H1 (cell line): ENCODE measurements at regions not wholly inside any gene's neighbourhood (a gene's known extent, or its start where the extent isn't known, plus 50 kb on each side); places are given as distances from the start of the nearest gene placed in this dataset.

ENCODE experiments used
- CTCF ChIA-PET: fragments of 300-600 bp; sonication (Branson Sonifier 250); formaldehyde crosslinking; loops from one replicate; lab custom pipeline; 2021; ENCODE audit not compliant: partially characterized antibody; lab: Charles Lee
- POLR2A ChIA-PET: fragments of 300-600 bp; sonication (Branson Sonifier 250); formaldehyde crosslinking; loops from one replicate; lab custom pipeline; 2021; ENCODE audit warnings: inconsistent platforms; ENCODE audit not compliant: partially characterized antibody; lab: Charles Lee
- DNase-seq, 2 experiments: peaks; one replicate each; pipeline versions ENCODE4 v3.0.0 to v3.0.0-alpha.2; 2010 to 2022; ENCODE audit warnings: low spot score in 2 of 2, low read depth in 1 of 2, mixed read lengths in 1 of 2
- FAIRE-seq: peaks from 2 replicates; lab custom pipeline; 2011; peaks lifted over from hg19 to GRCh38; lab: Jason Lieb, UNC
- H2AFZ ChIP-seq: 2 replicates; pipeline ENCODE4 v1.8.1; 2012; ENCODE audit warnings: low read length, inconsistent platforms
- H2AK5ac ChIP-seq: 2 replicates; pipeline ENCODE4 v1.6.1; 2013; ENCODE audit warnings: low read depth, low read length
- H2BK120ac ChIP-seq: replicated peaks from 2 replicates; pipeline ENCODE3; 2013; ENCODE audit warnings: low read depth, low read length, inconsistent platforms
- H2BK12ac ChIP-seq: 2 replicates; pipeline ENCODE4 v1.6.1; 2013; ENCODE audit warnings: low read depth, low read length
- H2BK15ac ChIP-seq: 2 replicates; pipeline ENCODE4 v1.6.1; 2013; ENCODE audit warnings: low read length
- H2BK20ac ChIP-seq: 2 replicates; pipeline ENCODE4 v1.6.1; 2013; ENCODE audit warnings: low read length
- H2BK5ac ChIP-seq: 2 replicates; pipeline ENCODE4 v1.6.1; 2013; ENCODE audit warnings: low read depth, low read length
- H3K14ac ChIP-seq: 2 replicates; pipeline ENCODE4 v1.6.1; 2013; ENCODE audit warnings: inconsistent platforms; ENCODE audit not compliant: insufficient read length
- H3K18ac ChIP-seq: 2 replicates; pipeline ENCODE4 v1.6.1; 2013; ENCODE audit warnings: low read length; ENCODE audit errors: extremely low read depth
- H3K23ac ChIP-seq: 2 replicates; pipeline ENCODE4 v1.6.1; 2013; ENCODE audit warnings: inconsistent platforms; ENCODE audit not compliant: insufficient read length
- H3K23me2 ChIP-seq: 2 replicates; pipeline ENCODE4 v1.6.1; 2013; ENCODE audit warnings: low read depth, low read length
- H3K27ac ChIP-seq: 2 replicates; pipeline ENCODE4 v1.6.1; 2011; ENCODE audit warnings: low read depth, low read length, inconsistent platforms
- H3K27me3 ChIP-seq, 4 experiments: replicated peaks in 1 of 4; 1 replicate in 1 of 4; 2 replicates in 3 of 4; pipeline versions ENCODE4 v1.6.1 to v1.8.1; 2011 to 2013; ENCODE audit warnings: low read length in 3 of 4, mild to moderate bottlenecking in 3 of 4, inconsistent platforms in 2 of 4, mixed read lengths in 2 of 4, moderate library complexity in 1 of 4; ENCODE audit not compliant: control insufficient read depth in 3 of 4, insufficient read depth in 3 of 4; ENCODE audit errors: extremely low read depth in 1 of 4
- H3K36me3 ChIP-seq, 4 experiments: 2 replicates each; pipeline versions ENCODE4 v1.6.1 to v1.8.1; 2011 to 2013; ENCODE audit warnings: mild to moderate bottlenecking in 4 of 4, low read length in 3 of 4, moderate library complexity in 2 of 4, control low read depth in 1 of 4, inconsistent platforms in 1 of 4; ENCODE audit not compliant: insufficient read depth in 4 of 4, control insufficient read depth in 2 of 4
- H3K4ac ChIP-seq: replicated peaks from 2 replicates; pipeline ENCODE3; 2013; ENCODE audit warnings: low read length, low read depth, mixed read lengths, inconsistent platforms; ENCODE audit not compliant: insufficient read length
- H3K4me1 ChIP-seq, 4 experiments: replicated peaks in 1 of 4; 1 replicate in 1 of 4; 2 replicates in 3 of 4; pipeline versions ENCODE4 v1.6.1 to v1.8.1; 2011 to 2013; ENCODE audit warnings: low read length in 3 of 4, inconsistent platforms in 2 of 4, mixed read lengths in 1 of 4; ENCODE audit not compliant: insufficient read depth in 4 of 4, control insufficient read depth in 3 of 4
- H3K4me2 ChIP-seq, 2 experiments: 2 replicates each; pipeline versions ENCODE4 v1.6.1 to v1.8.1; 2011 to 2013; ENCODE audit warnings: low read depth in 2 of 2, low read length in 2 of 2, control low read depth in 1 of 2, inconsistent platforms in 1 of 2, mild to moderate bottlenecking in 1 of 2; ENCODE audit not compliant: insufficient read depth in 1 of 2
- H3K4me3 ChIP-seq, 4 experiments: fragments of 200-600, 300-600 bp in 1 of 4; sonication (generic), shearing (Covaris generic), sonication (Bioruptor Twin) in 1 of 4; 2 replicates each; pipeline versions ENCODE4 v1.5.1 to v1.8.1; 2011 to 2016; ENCODE audit warnings: low read length in 4 of 4, low read depth in 3 of 4, control low read depth in 2 of 4, inconsistent platforms in 2 of 4, mild to moderate bottlenecking in 2 of 4, mixed read lengths in 1 of 4, moderate library complexity in 1 of 4; ENCODE audit not compliant: insufficient read depth in 2 of 4; ENCODE audit errors: extremely low read depth in 1 of 4
- H3K56ac ChIP-seq: replicated peaks from 2 replicates; pipeline ENCODE3; 2013; ENCODE audit warnings: low read depth, mild to moderate bottlenecking, mixed read lengths, low read length, inconsistent platforms; ENCODE audit not compliant: insufficient read length
- H3K79me1 ChIP-seq: 2 replicates; pipeline ENCODE4 v1.6.1; 2013; ENCODE audit warnings: low read depth, low read length, control low read depth
- H3K79me2 ChIP-seq, 2 experiments: 2 replicates each; pipeline versions ENCODE4 v1.6.1 to v1.8.1; 2012 to 2013; ENCODE audit warnings: low read length in 2 of 2, mild to moderate bottlenecking in 2 of 2, inconsistent platforms in 1 of 2; ENCODE audit not compliant: insufficient read depth in 2 of 2, control insufficient read depth in 1 of 2
- H3K9ac ChIP-seq, 4 experiments: replicated peaks in 1 of 4; 1 replicate in 1 of 4; 2 replicates in 3 of 4; pipeline versions ENCODE4 v1.6.1 to v1.8.1; 2011 to 2013; ENCODE audit warnings: low read depth in 3 of 4, low read length in 3 of 4, control low read depth in 2 of 4, mild to moderate bottlenecking in 2 of 4, moderate library complexity in 2 of 4, inconsistent platforms in 1 of 4; ENCODE audit errors: extremely low read depth in 1 of 4
- H3K9me3 ChIP-seq, 2 experiments: 2 replicates each; pipeline versions ENCODE4 v1.6.1 to v1.8.1; 2012 to 2013; ENCODE audit warnings: mild to moderate bottlenecking in 2 of 2, moderate library complexity in 2 of 2, control low read depth in 1 of 2, inconsistent platforms in 1 of 2, low read depth in 1 of 2, low read length in 1 of 2, mixed read lengths in 1 of 2; ENCODE audit not compliant: insufficient read depth in 2 of 2
- H4K20me1 ChIP-seq, 2 experiments: replicated peaks in 1 of 2; 2 replicates each; pipeline versions ENCODE3 to v1.8.1; 2011 to 2013; ENCODE audit warnings: inconsistent platforms in 2 of 2, low read length in 2 of 2, mild to moderate bottlenecking in 1 of 2; ENCODE audit not compliant: insufficient read depth in 2 of 2, control insufficient read depth in 1 of 2
- H4K5ac ChIP-seq: 2 replicates; pipeline ENCODE4 v1.6.1; 2013; ENCODE audit warnings: low read length, low read depth, mixed read lengths, inconsistent platforms; ENCODE audit not compliant: insufficient read length
- H4K8ac ChIP-seq: 2 replicates; pipeline ENCODE4 v1.8.0; 2013; ENCODE audit warnings: mild to moderate bottlenecking, moderate library complexity, low read length, inconsistent platforms; ENCODE audit not compliant: insufficient read depth; ENCODE audit errors: extremely low read depth
- H4K91ac ChIP-seq: replicated peaks from 2 replicates; pipeline ENCODE3; 2013; ENCODE audit warnings: low read length, mixed read lengths, inconsistent platforms; ENCODE audit not compliant: insufficient read length
- CREB1 ChIP-seq: IDR thresholded peaks from 2 replicates; pipeline ENCODE4 v1.6.1; 2012; ENCODE audit warnings: inconsistent platforms
- E2F6 ChIP-seq: IDR thresholded peaks from 2 replicates; pipeline ENCODE4 v1.6.1; 2012; ENCODE audit warnings: inconsistent platforms
- EP300 ChIP-seq, 2 experiments: IDR thresholded peaks; 1 replicate in 1 of 2; 2 replicates in 1 of 2; pipeline ENCODE4 v1.6.1; 2011 to 2012; ENCODE audit warnings: low read depth in 2 of 2, low read length in 2 of 2, mild to moderate bottlenecking in 2 of 2, borderline replicate concordance in 1 of 2, inconsistent platforms in 1 of 2, moderate library complexity in 1 of 2
- FOSL1 ChIP-seq: IDR thresholded peaks from 2 replicates; pipeline ENCODE4 v1.6.1; 2011; ENCODE audit warnings: mild to moderate bottlenecking, low read depth, low read length, moderate library complexity; ENCODE audit not compliant: insufficient read depth
- JUN ChIP-seq: IDR thresholded peaks from 2 replicates; pipeline ENCODE4 v1.6.1; 2011; ENCODE audit warnings: low read depth, mild to moderate bottlenecking, improper control_type of control experiment, low read length
- KDM1A ChIP-seq: fragments of 200-600, 300-600 bp; sonication (generic); IDR thresholded peaks from 2 replicates; pipeline ENCODE4 v1.7.1; 2016; ENCODE audit warnings: mild to moderate bottlenecking, low read length, borderline replicate concordance
- RXRA ChIP-seq: IDR thresholded peaks from 2 replicates; pipeline ENCODE4 v1.6.1; 2011; ENCODE audit warnings: low read depth, mild to moderate bottlenecking, low read length, moderate library complexity; ENCODE audit not compliant: insufficient read depth
- SIN3A ChIP-seq, 2 experiments: IDR thresholded peaks in 1 of 2; conservative IDR thresholded peaks in 1 of 2; 2 replicates each; pipeline ENCODE4 v1.6.1; 2011 to 2012; ENCODE audit warnings: low read length in 2 of 2, improper control_type of control experiment in 1 of 2, low read depth in 1 of 2, mild to moderate bottlenecking in 1 of 2
- SRF ChIP-seq: IDR thresholded peaks from 2 replicates; pipeline ENCODE4 v1.6.1; 2011; ENCODE audit warnings: mild to moderate bottlenecking, low read depth, low read length, moderate library complexity
- YY1 ChIP-seq: IDR thresholded peaks from 2 replicates; pipeline ENCODE4 v1.6.1; 2011; ENCODE audit warnings: low read depth, mild to moderate bottlenecking, low read length
- WGBS, 2 experiments: shearing (Covaris generic) in 1 of 2; methylation state at CpG; one replicate each; pipeline versions ENCODE4 v1.1.6 to v1.1.7; 2013 to 2015; ENCODE audit warnings: low lambda C conversion rate in 2 of 2, mixed read lengths in 2 of 2, inconsistent platforms in 1 of 2, low coverage in 1 of 2, missing lambda C conversion rate in 1 of 2; ENCODE audit not compliant: insufficient replicate concordance in 2 of 2, insufficient coverage in 1 of 2, insufficient read length in 1 of 2; ENCODE audit errors: extremely low coverage in 1 of 2, missing lambda C conversion rate in 1 of 2; 5-methylcytosine and 5-hydroxymethylcytosine counted together
- TF ChIP-seq, protein P1 (sequence below), 3 experiments: IDR thresholded peaks; 1 replicate in 2 of 3; 2 replicates in 1 of 3; pipeline versions ENCODE4 v1.5.1 to v1.6.1; 2011; ENCODE audit warnings: low read length in 3 of 3, mild to moderate bottlenecking in 3 of 3, inconsistent platforms in 2 of 3, low read depth in 1 of 3, moderate library complexity in 1 of 3; ENCODE audit not compliant: insufficient read depth in 1 of 3; ENCODE audit errors: control extremely low read depth in 1 of 3

DNA sequence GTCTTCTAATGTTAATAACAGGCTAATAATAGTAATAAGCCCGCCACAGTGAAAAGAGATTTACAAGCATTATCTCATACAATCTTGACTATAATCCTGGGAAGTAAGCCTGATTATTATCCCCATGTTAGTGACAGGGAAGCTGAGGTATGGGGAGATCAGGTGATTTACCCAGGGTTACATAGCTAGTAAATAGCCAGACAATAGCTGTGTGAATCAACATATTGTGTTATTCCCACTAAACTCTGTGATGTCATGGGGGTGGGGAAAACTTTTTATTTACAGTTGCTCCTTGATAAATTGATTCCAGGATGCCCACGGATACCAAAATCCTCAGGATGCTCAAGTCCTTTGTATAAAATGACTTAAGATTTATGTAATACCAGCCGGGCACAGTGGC lies 181.9 kb downstream of the LMO4 start:
- CTCF ChIA-PET: interaction anchor here (0.6 kb wide), 1 partner anchor 116 kb away, joined by 3 read pairs; no protein-coding TSS in a partner anchor
- no peaks in the 10 kb centered on the region for H3K9me3 ChIP-seq
- TF ChIP-seq EP300 (IDR thresholded peaks at IDR 0.05; ENCODE audit: borderline replicate concordance in 1 of 2, low read depth in 2 of 2, low read length in 2 of 2) (no peak), CREB1 (no peak), JUN (no peak), E2F6 (no peak), YY1 (no peak), KDM1A (no peak), RXRA (no peak), SIN3A (conservative IDR thresholded peaks at IDR 0.05 in 1 of 2, IDR thresholded peaks at IDR 0.05 in 1 of 2; ENCODE audit: low read depth in 1 of 2, low read length in 2 of 2) (no peak), FOSL1 (no peak), SRF (no peak)
- TF ChIP-seq, protein P1, sequence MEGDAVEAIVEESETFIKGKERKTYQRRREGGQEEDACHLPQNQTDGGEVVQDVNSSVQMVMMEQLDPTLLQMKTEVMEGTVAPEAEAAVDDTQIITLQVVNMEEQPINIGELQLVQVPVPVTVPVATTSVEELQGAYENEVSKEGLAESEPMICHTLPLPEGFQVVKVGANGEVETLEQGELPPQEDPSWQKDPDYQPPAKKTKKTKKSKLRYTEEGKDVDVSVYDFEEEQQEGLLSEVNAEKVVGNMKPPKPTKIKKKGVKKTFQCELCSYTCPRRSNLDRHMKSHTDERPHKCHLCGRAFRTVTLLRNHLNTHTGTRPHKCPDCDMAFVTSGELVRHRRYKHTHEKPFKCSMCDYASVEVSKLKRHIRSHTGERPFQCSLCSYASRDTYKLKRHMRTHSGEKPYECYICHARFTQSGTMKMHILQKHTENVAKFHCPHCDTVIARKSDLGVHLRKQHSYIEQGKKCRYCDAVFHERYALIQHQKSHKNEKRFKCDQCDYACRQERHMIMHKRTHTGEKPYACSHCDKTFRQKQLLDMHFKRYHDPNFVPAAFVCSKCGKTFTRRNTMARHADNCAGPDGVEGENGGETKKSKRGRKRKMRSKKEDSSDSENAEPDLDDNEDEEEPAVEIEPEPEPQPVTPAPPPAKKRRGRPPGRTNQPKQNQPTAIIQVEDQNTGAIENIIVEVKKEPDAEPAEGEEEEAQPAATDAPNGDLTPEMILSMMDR (IDR thresholded peaks at IDR 0.05; ENCODE audit: control extremely low read depth in 1 of 3, insufficient read depth in 1 of 3, low read depth in 1 of 3, low read length in 3 of 3): no peak

More for the DNA sequence above, 181.9 kb downstream of the LMO4 start:
- no peaks in the 10 kb centered on the region for H3K79me2 ChIP-seq
- no peak overlapping the region for H3K4me3 ChIP-seq
- no peak overlapping the region for H2BK15ac ChIP-seq
- no peak overlapping the region for H4K91ac ChIP-seq
- no peaks in the 10 kb centered on the region for H3K27me3 ChIP-seq
- no peak overlapping the region for H2BK120ac ChIP-seq
- no peak overlapping the region for H4K5ac ChIP-seq
- WGBS, 2 experiments: 93% methylated on average over 3 of the region's 3 CpGs; no CpG with 5 or more reads in 1 of the 2 experiments
- H2BK5ac ChIP-seq: no peak overlapping the region
- no peak overlapping the region for H3K4me2 ChIP-seq
- H2AK5ac ChIP-seq: no peak overlapping the region
- H2AFZ ChIP-seq: no peak overlapping the region
- POLR2A ChIA-PET: no interaction called here
- H3K27ac ChIP-seq: no peak overlapping the region
- no peak overlapping the region for H3K18ac ChIP-seq
- DNase-seq (no peak), FAIRE-seq (no peak)
- H3K4me1 ChIP-seq: peaks cover 0 to 4% (median 0%) of the 10 kb centered on the region in 4 experiments; a peak in 2 of 7 replicates
- H3K36me3 ChIP-seq: no peaks in the 10 kb centered on the region
- no peak overlapping the region for H4K8ac ChIP-seq
- no peak overlapping the region for H3K23ac ChIP-seq
- H3K56ac ChIP-seq: no peak overlapping the region
- H3K14ac ChIP-seq: no peak overlapping the region
- no peak overlapping the region for H3K9ac ChIP-seq
- no peaks in the 10 kb centered on the region for H3K23me2 ChIP-seq
- no peaks in the 10 kb centered on the region for H3K79me1 ChIP-seq
- no peak overlapping the region for H2BK20ac ChIP-seq
- no peak overlapping the region for H3K4ac ChIP-seq
- no peak overlapping the region for H2BK12ac ChIP-seq
- no peaks in the 10 kb centered on the region for H4K20me1 ChIP-seq
